GM10248 (cell line): ENCODE measurements at regions not wholly inside any gene's neighbourhood (a gene's known extent, or its start where the extent isn't known, plus 50 kb on each side); places are given as distances from the start of the nearest gene placed in this dataset.

Source experiments
- CTCF ChIA-PET: fragments of 300-600 bp; sonication (Branson Sonifier 250); formaldehyde crosslinking; extraction: SDS; loops from one replicate; lab custom pipeline; 2021; ENCODE audit warnings: antibody characterized with exemption; lab: Yijun Ruan, JAX
- POLR2A ChIA-PET: fragments of 350-650 bp; sonication (Branson Sonifier 250); formaldehyde crosslinking; extraction: SDS; loops from one replicate; lab custom pipeline; 2020; ENCODE audit warnings: antibody characterized with exemption; lab: Yijun Ruan, JAX
- DNase-seq: peaks from one replicate; pipeline ENCODE4 v3.0.0; 2012; ENCODE audit errors: extremely low spot score
- CTCF ChIP-seq: IDR thresholded peaks from 2 replicates; pipeline ENCODE4 v1.5.1; 2012; ENCODE audit warnings: mild to moderate bottlenecking, low read depth; ENCODE audit errors: extremely low read depth, missing control alignments, control extremely low read depth

- POLR2A ChIA-PET, result no interaction called here
- CTCF ChIA-PET, result no interaction called here
- TF ChIP-seq CTCF, result no peak
- no peak for DNase-seq
Observed at GRCh38 chr4:180330521-180330920, 1912.7 kb upstream of the TENM3 start.

GRCh38 chr4:180333162-180333561 is 1910.0 kb upstream of the TENM3 start:
- POLR2A ChIA-PET, result no interaction called here
- CTCF ChIA-PET, result interaction anchor here (0.6 kb wide), 1 partner anchor 9 kb away, joined by 3 read pairs; no protein-coding TSS in a partner anchor
- TF ChIP-seq CTCF, result no peak
- DNase-seq, result no peak

- ChIA-PET CTCF (no interaction called here), POLR2A (no interaction called here)
- DNase-seq, result no peak
- TF ChIP-seq CTCF, result no peak
Observed at GRCh38 chr4:180335566-180335965, 1907.6 kb upstream of the TENM3 start.

- DNase-seq, result no peak
- ChIA-PET CTCF (interaction anchor here (0.9 kb wide), 1 partner anchor 9 kb away, joined by 3 read pairs; no protein-coding TSS in a partner anchor), POLR2A (no interaction called here)
- TF ChIP-seq CTCF, result no peak
Observed at GRCh38 chr4:180336494-180337090, 1906.6 kb upstream of the TENM3 start.

GRCh38 chr4:180341926-180342325 is 1901.3 kb upstream of the TENM3 start:
- CTCF ChIA-PET, result no interaction called here
- POLR2A ChIA-PET, result no interaction called here
- TF ChIP-seq CTCF, result no peak
- DNase-seq, result no peak

- no peak for TF ChIP-seq CTCF
- DNase-seq, result no peak
- POLR2A ChIA-PET, result no interaction called here
- CTCF ChIA-PET, result interaction anchor here (1.6 kb wide), 1 partner anchor 18 kb away, joined by 4 read pairs; no protein-coding TSS in a partner anchor
Observed at GRCh38 chr4:180350901-180351300, 1892.3 kb upstream of the TENM3 start.
